ENCODE measurements at regions not wholly inside any gene's neighbourhood (a gene's known extent, or its start where the extent isn't known, plus 50 kb on each side); places are given as distances from the start of the nearest gene placed in this dataset.

- peaks cover 7% of the 10 kb centered on the region for H3K9me3 ChIP-seq (ENCODE audit: control insufficient read depth, insufficient read depth, low read length)
- H3K27me3 ChIP-seq (ENCODE audit: control insufficient read depth, insufficient read depth, low read length) = no peaks in the 10 kb centered on the region
- H3K27ac ChIP-seq (ENCODE audit: low read depth, low read length) = no peak overlapping the region
- H3K4me3 ChIP-seq (ENCODE audit: low read depth, low read length) = no peak overlapping the region
- H3K36me3 ChIP-seq (ENCODE audit: control insufficient read depth, insufficient read depth, low read length) = no peaks in the 10 kb centered on the region; the same call in 1 of the 2 replicates
- peaks cover 6% of the 10 kb centered on the region; the same call in 1 of the 2 replicates for H3K4me1 ChIP-seq (ENCODE audit: control insufficient read depth, insufficient read depth, low read length)
- H3K9ac ChIP-seq (ENCODE audit: low read depth, low read length) = no peak overlapping the region
Measured at GRCh38 chr20:51980277-51980676, 178.0 kb upstream of the SALL4 start.

- Histone ChIP-seq H3K27me3 (ENCODE audit: control insufficient read depth, insufficient read depth, low read length) (no peaks in the 10 kb centered on the region), H3K9me3 (ENCODE audit: control insufficient read depth, insufficient read depth, low read length) (peaks cover 7% of the 10 kb centered on the region), H3K9ac (ENCODE audit: low read depth, low read length) (no peak overlapping the region), H3K4me1 (ENCODE audit: control insufficient read depth, insufficient read depth, low read length) (no peaks in the 10 kb centered on the region), H3K36me3 (ENCODE audit: control insufficient read depth, insufficient read depth, low read length) (no peaks in the 10 kb centered on the region; the same call in 1 of the 2 replicates), H3K27ac (ENCODE audit: low read depth, low read length) (no peak overlapping the region), H3K4me3 (ENCODE audit: low read depth, low read length) (no peak overlapping the region)
Measured at GRCh38 chr20:51979226-51979625, 176.9 kb upstream of the SALL4 start.

DNA sequence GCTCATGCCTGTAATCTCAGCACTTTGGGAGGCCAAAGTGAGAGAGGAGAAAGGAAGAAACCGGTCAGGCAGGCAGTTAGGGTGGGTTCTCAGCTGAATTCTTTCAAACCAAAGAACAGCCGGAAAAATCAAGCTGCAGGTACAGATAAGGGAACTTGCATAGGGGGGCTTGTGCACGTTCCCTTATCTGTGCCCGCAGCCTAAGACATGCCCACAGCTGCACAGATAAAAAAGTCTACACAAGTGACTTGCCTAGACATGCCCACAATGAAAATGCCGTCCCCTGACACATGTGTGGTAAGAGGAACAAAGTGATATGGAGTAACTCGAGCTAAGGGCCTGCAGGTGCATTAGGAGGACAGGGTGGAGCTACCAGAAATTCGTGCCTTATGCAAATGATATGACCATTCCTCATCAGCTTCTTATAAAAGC, 175.8 kb upstream of the SALL4 start:
- Histone ChIP-seq H3K27me3 (ENCODE audit: control insufficient read depth, insufficient read depth, low read length) (no peaks in the 10 kb centered on the region), H3K9me3 (ENCODE audit: control insufficient read depth, insufficient read depth, low read length) (peaks cover 7% of the 10 kb centered on the region), H3K4me1 (ENCODE audit: control insufficient read depth, insufficient read depth, low read length) (no peaks in the 10 kb centered on the region), H3K27ac (ENCODE audit: low read depth, low read length) (no peak overlapping the region), H3K36me3 (ENCODE audit: control insufficient read depth, insufficient read depth, low read length) (no peaks in the 10 kb centered on the region; the same call in 1 of the 2 replicates), H3K9ac (ENCODE audit: low read depth, low read length) (no peak overlapping the region), H3K4me3 (ENCODE audit: low read depth, low read length) (no peak overlapping the region)

DNA sequence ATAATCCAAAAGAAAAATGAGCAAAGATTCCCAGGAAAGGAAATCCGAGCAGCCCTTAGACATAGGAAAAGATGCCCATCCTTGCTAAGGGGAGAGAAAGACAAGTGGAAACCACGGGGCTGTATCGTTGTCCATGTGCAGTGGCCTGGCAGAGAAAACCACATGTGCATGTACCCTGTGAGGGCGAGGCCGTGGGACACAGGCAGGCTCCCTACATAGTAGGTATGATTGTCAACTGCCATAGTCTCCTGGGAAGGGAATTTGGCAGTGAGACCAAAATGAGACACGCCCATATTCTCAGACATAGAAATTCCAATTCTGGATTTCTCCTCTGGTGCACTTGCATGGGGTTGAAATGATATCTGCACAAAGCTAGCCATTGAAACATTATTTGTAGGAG, 169.7 kb upstream of the SALL4 start:
- H3K9me3 ChIP-seq (ENCODE audit: control insufficient read depth, insufficient read depth, low read length) = no peaks in the 10 kb centered on the region
- no peaks in the 10 kb centered on the region for H3K36me3 ChIP-seq (ENCODE audit: control insufficient read depth, insufficient read depth, low read length)
- no peak overlapping the region for H3K27ac ChIP-seq (ENCODE audit: low read depth, low read length)
- no peak overlapping the region for H3K9ac ChIP-seq (ENCODE audit: low read depth, low read length)
- H3K4me1 ChIP-seq (ENCODE audit: control insufficient read depth, insufficient read depth, low read length) = no peaks in the 10 kb centered on the region
- no peaks in the 10 kb centered on the region for H3K27me3 ChIP-seq (ENCODE audit: control insufficient read depth, insufficient read depth, low read length)
- no peak overlapping the region for H3K4me3 ChIP-seq (ENCODE audit: low read depth, low read length)

DNA sequence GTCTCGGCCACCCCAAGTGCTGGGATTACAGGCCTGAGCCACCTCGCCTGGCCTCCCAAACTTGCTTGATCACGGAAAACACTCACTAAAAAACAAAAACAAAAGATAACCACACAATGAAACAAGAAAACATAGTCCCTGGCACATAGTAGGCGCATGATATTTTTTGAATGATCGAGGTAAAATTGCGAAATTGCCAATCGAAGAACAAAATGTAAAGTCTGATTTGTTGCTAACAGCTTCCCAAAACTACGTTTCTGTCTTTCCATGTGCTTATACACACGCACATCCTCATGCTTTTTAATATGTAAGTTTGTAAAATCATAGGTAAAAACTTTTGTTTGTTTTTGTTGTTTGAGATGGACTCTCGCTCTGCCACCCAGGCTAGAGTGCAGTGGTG, 168.5 kb upstream of the SALL4 start:
- H3K27ac ChIP-seq (ENCODE audit: low read depth, low read length) = no peak overlapping the region
- H3K4me1 ChIP-seq (ENCODE audit: control insufficient read depth, insufficient read depth, low read length) = no peaks in the 10 kb centered on the region
- no peaks in the 10 kb centered on the region for H3K27me3 ChIP-seq (ENCODE audit: control insufficient read depth, insufficient read depth, low read length)
- no peaks in the 10 kb centered on the region for H3K36me3 ChIP-seq (ENCODE audit: control insufficient read depth, insufficient read depth, low read length)
- H3K9me3 ChIP-seq (ENCODE audit: control insufficient read depth, insufficient read depth, low read length) = no peaks in the 10 kb centered on the region
- H3K4me3 ChIP-seq (ENCODE audit: low read depth, low read length) = no peak overlapping the region
- no peak overlapping the region for H3K9ac ChIP-seq (ENCODE audit: low read depth, low read length)

GRCh38 chr20:51969191-51969590, 166.9 kb upstream of the SALL4 start:
- H3K9me3 ChIP-seq (ENCODE audit: control insufficient read depth, insufficient read depth, low read length) = no peaks in the 10 kb centered on the region

GRCh38 chr20:51968151-51968550, 165.8 kb upstream of the SALL4 start:
- H3K9me3 ChIP-seq (ENCODE audit: control insufficient read depth, insufficient read depth, low read length) = no peaks in the 10 kb centered on the region
- H3K4me1 ChIP-seq (ENCODE audit: control insufficient read depth, insufficient read depth, low read length) = no peaks in the 10 kb centered on the region
- H3K27me3 ChIP-seq (ENCODE audit: control insufficient read depth, insufficient read depth, low read length) = no peaks in the 10 kb centered on the region
- no peak overlapping the region for H3K27ac ChIP-seq (ENCODE audit: low read depth, low read length)
- no peak overlapping the region for H3K4me3 ChIP-seq (ENCODE audit: low read depth, low read length)
- no peaks in the 10 kb centered on the region for H3K36me3 ChIP-seq (ENCODE audit: control insufficient read depth, insufficient read depth, low read length)
- no peak overlapping the region for H3K9ac ChIP-seq (ENCODE audit: low read depth, low read length)

More at GRCh38 chr20:51969191-51969590, 166.9 kb upstream of the SALL4 start:
- Histone ChIP-seq H3K27ac (ENCODE audit: low read depth, low read length) (no peak overlapping the region), H3K4me3 (ENCODE audit: low read depth, low read length) (no peak overlapping the region), H3K36me3 (ENCODE audit: control insufficient read depth, insufficient read depth, low read length) (no peaks in the 10 kb centered on the region), H3K9ac (ENCODE audit: low read depth, low read length) (no peak overlapping the region), H3K4me1 (ENCODE audit: control insufficient read depth, insufficient read depth, low read length) (no peaks in the 10 kb centered on the region), H3K27me3 (ENCODE audit: control insufficient read depth, insufficient read depth, low read length) (no peaks in the 10 kb centered on the region)

DNA sequence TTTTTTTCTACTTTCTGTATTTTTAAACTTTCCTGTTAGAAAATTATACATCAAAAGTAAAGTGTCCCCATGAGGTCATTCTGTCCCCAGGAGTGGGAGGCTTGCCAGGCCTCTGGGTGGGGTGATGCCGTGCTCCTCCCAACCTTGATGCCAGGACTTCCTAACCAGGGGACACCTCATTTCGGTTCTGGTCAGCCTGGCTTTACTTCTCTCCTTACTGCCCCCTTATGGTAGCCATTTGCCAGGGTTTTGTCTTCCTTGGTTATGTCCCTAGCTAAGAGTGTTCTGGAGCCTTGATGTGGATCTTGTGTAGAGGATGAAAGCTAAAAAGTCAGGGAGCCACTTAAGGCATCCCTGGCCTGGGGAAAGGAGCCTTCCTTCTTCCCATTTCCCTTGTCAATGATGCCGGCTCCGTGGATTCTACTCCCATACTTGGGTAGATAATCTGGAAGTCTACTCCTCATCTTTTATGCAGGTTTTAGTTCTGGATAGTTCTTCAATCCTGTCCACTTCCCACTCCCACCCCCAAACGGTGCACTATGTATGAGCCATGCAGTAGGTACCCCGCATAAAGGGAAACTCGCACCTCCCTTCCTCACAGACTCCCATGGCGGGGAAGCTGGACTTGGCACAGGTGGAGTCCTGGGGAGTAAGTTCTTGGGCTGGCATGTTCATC, 164.1 kb upstream of the SALL4 start:
- H3K4me3 ChIP-seq (ENCODE audit: low read depth, low read length) = no peak overlapping the region
- H3K9ac ChIP-seq (ENCODE audit: low read depth, low read length) = no peak overlapping the region
- H3K27ac ChIP-seq (ENCODE audit: low read depth, low read length) = no peak overlapping the region

GRCh38 chr20:51961964-51962761, 159.8 kb upstream of the SALL4 start:
- H3K27me3 ChIP-seq (ENCODE audit: control insufficient read depth, insufficient read depth, low read length) = no peaks in the 10 kb centered on the region
- no peaks in the 10 kb centered on the region for H3K36me3 ChIP-seq (ENCODE audit: control insufficient read depth, insufficient read depth, low read length)
- H3K27ac ChIP-seq (ENCODE audit: low read depth, low read length) = peak overlapping the region; percentile 64
- no peaks in the 10 kb centered on the region for H3K9me3 ChIP-seq (ENCODE audit: control insufficient read depth, insufficient read depth, low read length)
- peaks cover 44% of the 10 kb centered on the region for H3K4me1 ChIP-seq (ENCODE audit: control insufficient read depth, insufficient read depth, low read length)
- H3K4me3 ChIP-seq (ENCODE audit: low read depth, low read length) = no peak overlapping the region
- no peak overlapping the region for H3K9ac ChIP-seq (ENCODE audit: low read depth, low read length)

More for the DNA sequence above, 164.1 kb upstream of the SALL4 start:
- no peaks in the 10 kb centered on the region for H3K36me3 ChIP-seq (ENCODE audit: control insufficient read depth, insufficient read depth, low read length)
- no peaks in the 10 kb centered on the region for H3K9me3 ChIP-seq (ENCODE audit: control insufficient read depth, insufficient read depth, low read length)
- peaks cover 10% of the 10 kb centered on the region for H3K4me1 ChIP-seq (ENCODE audit: control insufficient read depth, insufficient read depth, low read length)
- no peaks in the 10 kb centered on the region for H3K27me3 ChIP-seq (ENCODE audit: control insufficient read depth, insufficient read depth, low read length)

DNA sequence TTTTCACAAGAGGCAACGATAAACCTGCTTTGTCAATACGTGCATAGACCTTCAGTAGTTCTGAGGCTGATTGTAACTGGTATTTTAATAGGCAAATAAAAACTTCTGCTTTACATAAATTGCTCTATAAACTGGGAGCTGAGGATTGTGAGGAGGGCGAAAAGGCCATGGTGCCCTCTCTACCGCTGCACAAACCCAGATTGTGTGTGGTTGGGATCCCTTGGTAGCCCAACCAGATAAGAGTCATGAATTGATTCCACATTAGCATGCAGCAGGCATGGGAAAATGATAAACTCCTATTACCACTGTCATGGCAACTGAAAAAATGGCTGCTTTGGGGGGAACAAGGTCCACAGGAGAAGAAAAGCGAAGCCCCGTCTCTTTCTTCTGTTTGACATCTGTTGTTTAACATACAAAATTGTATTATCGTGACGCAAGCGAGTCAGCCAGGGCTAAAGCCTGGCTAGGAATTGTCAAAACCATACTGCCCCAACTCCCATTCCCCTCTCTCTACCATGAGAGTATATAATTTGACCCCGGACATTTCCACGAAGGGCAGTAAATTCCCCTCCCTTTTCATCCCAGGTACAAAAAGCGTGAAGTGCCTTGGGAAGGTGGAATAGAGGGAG, 157.8 kb upstream of the SALL4 start:
- Histone ChIP-seq H3K27me3 (ENCODE audit: control insufficient read depth, insufficient read depth, low read length) (no peaks in the 10 kb centered on the region), H3K27ac (ENCODE audit: low read depth, low read length) (peak overlapping the region; percentile 65), H3K9ac (ENCODE audit: low read depth, low read length) (no peak overlapping the region; the same call in 1 of the 2 replicates), H3K36me3 (ENCODE audit: control insufficient read depth, insufficient read depth, low read length) (no peaks in the 10 kb centered on the region), H3K4me3 (ENCODE audit: low read depth, low read length) (no peak overlapping the region), H3K9me3 (ENCODE audit: control insufficient read depth, insufficient read depth, low read length) (no peaks in the 10 kb centered on the region), H3K4me1 (ENCODE audit: control insufficient read depth, insufficient read depth, low read length) (peaks cover 44% of the 10 kb centered on the region)

DNA sequence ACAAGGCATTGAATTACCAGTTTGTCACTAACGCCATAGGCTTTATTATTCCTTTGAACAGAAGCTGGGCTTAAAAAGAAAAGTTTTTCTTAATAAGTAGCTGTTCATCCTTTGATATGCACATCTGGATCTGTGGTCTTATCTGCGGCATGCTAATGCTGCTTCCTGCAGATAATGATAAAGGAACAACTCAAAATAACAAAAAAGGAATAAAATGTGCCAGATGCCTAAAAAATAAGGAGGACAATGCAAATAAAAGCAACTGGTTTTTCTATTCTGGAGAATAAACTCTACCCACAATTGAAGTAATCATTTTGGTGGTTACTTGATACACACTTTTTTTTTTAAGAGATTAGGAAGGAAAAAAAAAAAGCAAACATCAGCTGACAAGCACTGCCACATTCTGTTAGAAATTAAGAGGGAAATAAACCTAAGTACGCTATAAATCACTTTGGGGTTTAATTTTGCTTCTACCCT, 156.8 kb upstream of the SALL4 start:
- H3K27ac ChIP-seq (ENCODE audit: low read depth, low read length) = peak overlapping the region; percentile 80
- H3K9ac ChIP-seq (ENCODE audit: low read depth, low read length) = no peak overlapping the region
- H3K9me3 ChIP-seq (ENCODE audit: control insufficient read depth, insufficient read depth, low read length) = no peaks in the 10 kb centered on the region
- H3K4me3 ChIP-seq (ENCODE audit: low read depth, low read length) = peak overlapping the region; percentile 27
- H3K4me1 ChIP-seq (ENCODE audit: control insufficient read depth, insufficient read depth, low read length) = peaks cover 44% of the 10 kb centered on the region
- no peaks in the 10 kb centered on the region for H3K36me3 ChIP-seq (ENCODE audit: control insufficient read depth, insufficient read depth, low read length)
- no peaks in the 10 kb centered on the region for H3K27me3 ChIP-seq (ENCODE audit: control insufficient read depth, insufficient read depth, low read length)
